ENCODE measurements at regions not wholly inside any gene's neighbourhood (a gene's known extent, or its start where the extent isn't known, plus 50 kb on each side); places are given as distances from the start of the nearest gene placed in this dataset.

GRCh38 chr11:119847853-119848252 is 118.9 kb upstream of the NECTIN1 start:
- Histone ChIP-seq H3K4me1 (ENCODE audit: insufficient read depth, low read length) (no peaks in the 10 kb centered on the region), H3K27me3 (ENCODE audit: control insufficient read depth in 1 of 2, insufficient read depth in 2 of 2, low read length in 2 of 2) (no peaks in the 10 kb centered on the region; a peak in 2 of 5 replicates), H3K79me2 (ENCODE audit: insufficient read depth, low read length) (no peaks in the 10 kb centered on the region), H3K4me2 (ENCODE audit: low read depth, low read length) (no peak overlapping the region), H3K27ac (ENCODE audit: extremely low read length, insufficient read depth, low read length) (no peak overlapping the region), H2AFZ (ENCODE audit: low read length) (no peak overlapping the region), H3K36me3 (replicated peaks in 1 of 2; ENCODE audit: control insufficient read depth in 1 of 2, insufficient read depth in 2 of 2, low read length in 2 of 2) (no peaks in the 10 kb centered on the region), H4K20me1 (ENCODE audit: insufficient read depth, low read length) (no peaks in the 10 kb centered on the region), H3K9me3 (ENCODE audit: low read length) (peaks cover 6% of the 10 kb centered on the region; the same call in 1 of the 2 replicates), H3K9ac (ENCODE audit: insufficient read depth, low read depth, low read length) (no peak overlapping the region), H3K4me3 (replicated peaks in 1 of 3; ENCODE audit: insufficient read depth in 1 of 3, low read depth in 2 of 3, low read length in 3 of 3) (no peak overlapping the region)
- ATAC-seq (no peak), FAIRE-seq (no peak), DNase-seq (ENCODE audit: low spot score) (no peak)
- WGBS (ENCODE audit: low lambda C conversion rate) = 0% methylated on average over 2 of the region's 4 CpGs
- POLR2A ChIA-PET = no interaction called here
- TF ChIP-seq NFAT5 (CRISPR knock-in tag; IDR thresholded peaks at IDR 0.05) (no peak), GPN1 (CRISPR knock-in tag; IDR thresholded peaks at IDR 0.05; ENCODE audit: borderline replicate concordance) (no peak), ZNF501 (CRISPR knock-in tag; IDR thresholded peaks at IDR 0.05) (no peak), ZNF484 (CRISPR knock-in tag; IDR thresholded peaks at IDR 0.05; ENCODE audit: borderline replicate concordance, low read depth) (no peak), ZFYVE20 (CRISPR knock-in tag; IDR thresholded peaks at IDR 0.05; ENCODE audit: borderline replicate concordance, low read depth) (no peak)
- TF ChIP-seq, protein P1, sequence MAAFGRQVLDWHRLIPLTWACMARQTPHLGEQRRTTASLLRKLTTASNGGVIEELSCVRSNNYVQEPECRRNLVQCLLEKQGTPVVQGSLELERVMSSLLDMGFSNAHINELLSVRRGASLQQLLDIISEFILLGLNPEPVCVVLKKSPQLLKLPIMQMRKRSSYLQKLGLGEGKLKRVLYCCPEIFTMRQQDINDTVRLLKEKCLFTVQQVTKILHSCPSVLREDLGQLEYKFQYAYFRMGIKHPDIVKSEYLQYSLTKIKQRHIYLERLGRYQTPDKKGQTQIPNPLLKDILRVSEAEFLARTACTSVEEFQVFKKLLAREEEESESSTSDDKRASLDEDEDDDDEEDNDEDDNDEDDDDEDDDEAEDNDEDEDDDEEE (CRISPR knock-in tag; IDR thresholded peaks at IDR 0.05) = no peak
- TF ChIP-seq, protein P2, sequence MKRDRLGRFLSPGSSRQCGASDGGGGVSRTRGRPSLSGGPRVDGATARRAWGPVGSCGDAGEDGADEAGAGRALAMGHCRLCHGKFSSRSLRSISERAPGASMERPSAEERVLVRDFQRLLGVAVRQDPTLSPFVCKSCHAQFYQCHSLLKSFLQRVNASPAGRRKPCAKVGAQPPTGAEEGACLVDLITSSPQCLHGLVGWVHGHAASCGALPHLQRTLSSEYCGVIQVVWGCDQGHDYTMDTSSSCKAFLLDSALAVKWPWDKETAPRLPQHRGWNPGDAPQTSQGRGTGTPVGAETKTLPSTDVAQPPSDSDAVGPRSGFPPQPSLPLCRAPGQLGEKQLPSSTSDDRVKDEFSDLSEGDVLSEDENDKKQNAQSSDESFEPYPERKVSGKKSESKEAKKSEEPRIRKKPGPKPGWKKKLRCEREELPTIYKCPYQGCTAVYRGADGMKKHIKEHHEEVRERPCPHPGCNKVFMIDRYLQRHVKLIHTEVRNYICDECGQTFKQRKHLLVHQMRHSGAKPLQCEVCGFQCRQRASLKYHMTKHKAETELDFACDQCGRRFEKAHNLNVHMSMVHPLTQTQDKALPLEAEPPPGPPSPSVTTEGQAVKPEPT (CRISPR knock-in tag; IDR thresholded peaks at IDR 0.05; ENCODE audit: low read depth) = no peak
- BruUV-seq (replicated peaks) = no TSS peak
- in situ Hi-C loops (cut with HindIII; ENCODE audit: extremely low pct_ligation_motif_present, low pct_unique_long_range_greater_than_20kb) = no loop called here
- CTCF ChIA-PET (ENCODE audit: low intra/inter-chr PET ratio, low total read pairs) = no interaction called here
- intact Hi-C loops (cut with micrococcal nuclease; ENCODE audit: unreplicated experiment) = no loop called here

Data from HepG2 (cell line).